OCI-LY7 (cell line): ENCODE measurements at regions not wholly inside any gene's neighbourhood (a gene's known extent, or its start where the extent isn't known, plus 50 kb on each side); places are given as distances from the start of the nearest gene placed in this dataset.

Source experiments
- BruUV-seq: library from RNA; stranded (reverse); fragments of 400-500 nt; replicated peaks from 2 replicates; lab custom pipeline; 2021; lab: Mats Ljungman, UMichigan
- CTCF ChIA-PET: fragments of 300-600 bp; sonication (Branson Sonifier 250); formaldehyde crosslinking; loops from one replicate; lab custom pipeline; 2022; ENCODE audit warnings: antibody characterized with exemption; ENCODE audit not compliant: unreplicated experiment; lab: Charles Lee
- POLR2A ChIA-PET: fragments of 300-600 bp; sonication (Branson Sonifier 250); formaldehyde crosslinking; loops from one replicate; lab custom pipeline; 2022; ENCODE audit warnings: antibody characterized with exemption; lab: Charles Lee
- DNase-seq: peaks from one replicate; pipeline ENCODE4 v3.0.0-alpha.2; 2015; ENCODE audit warnings: low spot score
- H2AFZ ChIP-seq: fragments of 200-600 bp; sonication (generic), shearing (Covaris generic); 2 replicates; pipeline ENCODE4 v1.6.1; 2014; ENCODE audit warnings: mild to moderate bottlenecking, antibody characterized with exemption, low read length, moderate library complexity
- H3K27ac ChIP-seq: fragments of 200-600 bp; sonication (generic); 2 replicates; pipeline ENCODE4 v1.5.1; 2014; ENCODE audit warnings: mixed run types, low read depth, mild to moderate bottlenecking, moderate library complexity, low read length, inconsistent platforms; ENCODE audit not compliant: poor library complexity, severe bottlenecking
- H3K36me3 ChIP-seq: fragments of 200-600 bp; sonication (generic); 2 replicates; pipeline ENCODE4 v1.6.1; 2014; ENCODE audit warnings: mild to moderate bottlenecking, antibody characterized with exemption, low read length, moderate library complexity, mixed read lengths; ENCODE audit not compliant: insufficient read depth
- H3K4me1 ChIP-seq: fragments of 200-600 bp; sonication (generic); 2 replicates; pipeline ENCODE4 v1.5.1; 2014; ENCODE audit warnings: mild to moderate bottlenecking, low read length; ENCODE audit not compliant: insufficient read depth, poor library complexity, severe bottlenecking
- H3K4me2 ChIP-seq: fragments of 200-600 bp; sonication (generic); 2 replicates; pipeline ENCODE4 v1.6.1; 2014; ENCODE audit warnings: mild to moderate bottlenecking, low read length
- H3K4me3 ChIP-seq: fragments of 200-600 bp; sonication (generic); 2 replicates; pipeline ENCODE4 v1.5.1; 2014; ENCODE audit warnings: mild to moderate bottlenecking, low read depth, low read length; ENCODE audit not compliant: poor library complexity, severe bottlenecking
- H3K79me2 ChIP-seq: fragments of 200-600 bp; sonication (generic); 2 replicates; pipeline ENCODE4 v1.6.1; 2016; ENCODE audit warnings: low read depth, mild to moderate bottlenecking, low read length, moderate library complexity, mixed read lengths; ENCODE audit not compliant: insufficient read depth
- H3K9me2 ChIP-seq: fragments of 200-600 bp; sonication (generic); 2 replicates; pipeline ENCODE4 v1.6.1; 2016; ENCODE audit warnings: mild to moderate bottlenecking, low read length, mixed read lengths; ENCODE audit not compliant: insufficient read depth
- H3K9me3 ChIP-seq: fragments of 200-600 bp; sonication (generic); 2 replicates; pipeline ENCODE4 v1.6.1; 2014; ENCODE audit warnings: mild to moderate bottlenecking, mixed run types, low read length, mixed read lengths
- H4K20me1 ChIP-seq: fragments of 200-600 bp; sonication (generic); 2 replicates; pipeline ENCODE4 v1.6.1; 2014; ENCODE audit warnings: mild to moderate bottlenecking, antibody characterized with exemption, low read length, moderate library complexity, mixed read lengths; ENCODE audit not compliant: insufficient read depth
- CTCF ChIP-seq: fragments of 200-600 bp; sonication (generic); conservative IDR thresholded peaks from 2 replicates; pipeline ENCODE4 v1.5.1; 2014; ENCODE audit warnings: mild to moderate bottlenecking, antibody characterized with exemption, low read length, moderate library complexity, mixed read lengths
- EZH2phosphoT487 ChIP-seq: fragments of 200-600 bp; sonication (generic); IDR thresholded peaks from 2 replicates; pipeline ENCODE4 v1.6.1; 2018; ENCODE audit warnings: low read depth, borderline replicate concordance, mild to moderate bottlenecking, mixed run types, antibody characterized with exemption, low read length, moderate library complexity, mixed read lengths
- intact Hi-C: fragments of 100-400 bp; cut with micrococcal nuclease; formaldehyde crosslinking; loops from one replicate; pipeline ENCODE4 v1.10.0; 2022; ENCODE audit not compliant: unreplicated experiment

DNA sequence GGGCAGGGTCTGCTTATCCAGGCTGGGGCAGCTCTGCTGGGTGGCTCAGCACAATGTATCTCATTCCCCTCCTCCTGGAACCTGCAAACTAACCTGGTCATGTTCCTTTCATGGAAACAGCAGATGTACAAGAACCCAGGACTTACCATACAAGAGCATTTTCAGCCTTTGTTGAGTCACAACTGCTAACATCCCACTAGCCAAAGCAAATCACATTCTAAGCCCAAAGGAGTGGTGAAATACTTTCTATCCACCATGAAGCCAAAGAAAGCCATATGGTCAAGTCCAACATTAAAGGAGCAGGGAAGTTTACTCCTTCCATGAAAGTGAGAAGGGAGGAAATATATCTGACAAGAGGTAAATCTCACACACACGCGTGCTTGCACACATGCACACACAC, 163.0 kb downstream of the IRS1 start:
- TF ChIP-seq CTCF, result no peak
- TF ChIP-seq EZH2phosphoT487, result no peak

GRCh38 chr2:226634943-226635604, 164.5 kb downstream of the IRS1 start:
- no peaks in the 10 kb centered on the region for H3K79me2 ChIP-seq
- intact Hi-C loops, result no loop called here
- H3K9me3 ChIP-seq, result no peaks in the 10 kb centered on the region
- DNase-seq, result no peak
- ChIA-PET CTCF (no interaction called here), POLR2A (interaction anchor here (1.1 kb wide), 1 partner anchor 55 kb away, joined by 4 read pairs; no protein-coding TSS in a partner anchor)
- H3K36me3 ChIP-seq, result no peaks in the 10 kb centered on the region
- no peak for TF ChIP-seq CTCF
- TF ChIP-seq EZH2phosphoT487, result no peak
- no peak overlapping the region for H2AFZ ChIP-seq
- H3K27ac ChIP-seq, result no peak overlapping the region
- H4K20me1 ChIP-seq, result no peaks in the 10 kb centered on the region
- no peaks in the 10 kb centered on the region for H3K9me2 ChIP-seq
- BruUV-seq, result no TSS peak
- no peaks in the 10 kb centered on the region for H3K4me1 ChIP-seq
- no peak overlapping the region for H3K4me2 ChIP-seq
- no peak overlapping the region for H3K4me3 ChIP-seq

More for the DNA sequence above, 163.0 kb downstream of the IRS1 start:
- no peaks in the 10 kb centered on the region for H3K36me3 ChIP-seq
- intact Hi-C loops, result no loop called here
- H2AFZ ChIP-seq, result no peak overlapping the region
- no peaks in the 10 kb centered on the region for H4K20me1 ChIP-seq
- H3K4me2 ChIP-seq, result no peak overlapping the region
- H3K9me3 ChIP-seq, result no peaks in the 10 kb centered on the region
- no peaks in the 10 kb centered on the region for H3K4me1 ChIP-seq
- CTCF ChIA-PET, result no interaction called here
- H3K79me2 ChIP-seq, result no peaks in the 10 kb centered on the region
- no peak overlapping the region for H3K4me3 ChIP-seq
- no TSS peak for BruUV-seq
- POLR2A ChIA-PET, result interaction anchor here (0.8 kb wide), 1 partner anchor 311 kb away, joined by 3 read pairs; no protein-coding TSS in a partner anchor
- no peaks in the 10 kb centered on the region for H3K9me2 ChIP-seq
- no peak for DNase-seq
- no peak overlapping the region for H3K27ac ChIP-seq

GRCh38 chr2:226631671-226632070, 167.9 kb downstream of the IRS1 start:
- TF ChIP-seq CTCF (no peak), EZH2phosphoT487 (no peak)
- Histone ChIP-seq H3K36me3 (no peaks in the 10 kb centered on the region), H4K20me1 (no peaks in the 10 kb centered on the region), H3K27ac (no peak overlapping the region), H3K4me1 (no peaks in the 10 kb centered on the region), H3K9me3 (no peaks in the 10 kb centered on the region), H3K4me2 (no peak overlapping the region), H3K9me2 (no peaks in the 10 kb centered on the region), H3K79me2 (no peaks in the 10 kb centered on the region), H3K4me3 (no peak overlapping the region), H2AFZ (no peak overlapping the region)
- intact Hi-C loops, result no loop called here
- no TSS peak for BruUV-seq
- no peak for DNase-seq
- ChIA-PET CTCF (no interaction called here), POLR2A (no interaction called here)
